HG03175 (cell line): ENCODE measurements at regions not wholly inside any gene's neighbourhood (a gene's known extent, or its start where the extent isn't known, plus 50 kb on each side); places are given as distances from the start of the nearest gene placed in this dataset.
"Not testable (repeated sequence)": the region's sequence is repeated elsewhere in the genome, so short reads cannot be mapped to it uniquely, and the experiment has no call there.

ENCODE experiments used
- ATAC-seq: cut with Tn5 transposase; IDR thresholded peaks from one replicate; pipeline ENCODE4 v1.9.1; 2021; ENCODE audit warnings: mild to moderate bottlenecking, moderate library complexity; ENCODE audit not compliant: unreplicated experiment

GRCh38 chr2:144673456-144673855 is 153.5 kb upstream of the ZEB2 start:
- no peak for ATAC-seq

DNA sequence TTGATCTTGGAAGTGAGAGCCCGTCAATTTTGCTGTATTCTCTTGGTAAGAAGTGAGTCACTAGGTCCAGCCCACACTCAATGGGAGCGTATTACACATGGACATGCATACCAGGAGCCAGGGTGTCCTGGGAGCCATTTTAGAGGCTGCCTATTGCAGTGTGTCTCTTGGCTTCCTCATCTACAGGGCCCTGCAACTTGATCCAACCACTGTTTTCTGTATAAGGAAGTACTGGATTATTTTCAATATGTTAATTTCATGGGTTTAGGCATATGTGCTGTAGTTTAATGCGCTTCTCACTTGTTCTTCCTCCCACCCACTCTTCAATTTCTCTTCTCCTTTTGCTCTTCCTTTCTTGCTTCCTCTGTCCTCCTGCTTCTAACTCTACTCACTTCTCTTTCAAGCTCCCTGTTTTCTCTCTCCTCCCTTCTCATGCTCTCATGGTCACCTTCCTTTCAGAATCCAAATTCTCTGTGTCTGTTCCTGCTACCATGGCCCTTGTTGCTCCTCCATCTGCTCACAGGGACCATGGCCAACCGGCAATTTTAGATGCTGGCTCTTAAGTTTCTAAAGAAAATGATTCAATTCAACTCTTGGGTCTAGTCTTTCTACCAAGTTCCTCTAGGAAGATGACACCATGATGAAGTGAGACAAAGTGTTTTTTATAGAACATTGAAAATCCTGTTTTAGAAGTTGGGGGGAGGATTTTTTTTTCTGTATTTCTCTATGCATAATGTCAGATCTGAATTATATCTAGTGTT is 152.0 kb upstream of the ZEB2 start:
- no peak for ATAC-seq

DNA sequence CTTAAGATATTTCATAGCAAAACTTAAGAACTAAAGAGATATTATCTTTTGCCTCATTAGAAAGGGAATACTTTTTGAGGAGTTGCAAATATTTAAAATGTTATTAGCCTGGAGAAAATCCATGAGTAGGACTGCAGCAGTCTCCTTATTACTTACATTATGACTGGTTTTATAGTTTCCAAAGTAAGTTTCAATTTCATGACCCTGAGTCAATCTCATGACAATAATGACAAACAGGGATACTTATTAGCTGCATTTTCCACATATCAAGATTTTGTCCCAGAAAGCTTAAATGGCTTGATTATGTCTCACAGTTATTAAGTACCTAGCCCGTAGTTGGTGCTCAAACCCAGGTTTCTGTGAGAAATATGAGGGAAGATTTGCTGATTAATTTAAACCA is 150.8 kb upstream of the ZEB2 start:
- ATAC-seq = no peak

- no peak for ATAC-seq
These were observed 150.2 kb upstream of the ZEB2 start for GRCh38 chr2:144670080-144670479.

- no peak for ATAC-seq
These were observed 149.5 kb upstream of the ZEB2 start for GRCh38 chr2:144669196-144669987.

- ATAC-seq = no peak
These were observed 148.7 kb upstream of the ZEB2 start for GRCh38 chr2:144668493-144669110.

DNA sequence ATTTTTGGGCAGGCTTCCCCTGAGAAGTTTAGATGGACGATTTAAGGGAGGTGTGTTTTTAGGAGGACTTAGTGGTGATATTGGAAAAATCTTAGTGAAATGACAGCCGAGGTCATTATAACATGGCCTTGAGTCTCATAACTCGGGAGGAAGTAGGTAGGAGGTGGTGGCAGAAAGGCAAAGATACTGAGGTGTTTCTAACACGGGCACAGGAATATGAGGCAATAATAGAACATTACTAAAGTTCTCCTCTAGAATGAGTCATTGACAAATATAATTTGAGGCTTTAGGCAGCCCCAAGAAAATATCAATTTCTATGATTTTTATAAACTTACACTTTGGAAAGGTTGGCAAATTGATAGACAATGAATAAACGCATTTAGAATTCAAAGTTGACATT is 146.1 kb upstream of the ZEB2 start:
- ATAC-seq = no peak

- ATAC-seq = no peak
These were observed 143.3 kb upstream of the ZEB2 start for GRCh38 chr2:144663207-144663606.

DNA sequence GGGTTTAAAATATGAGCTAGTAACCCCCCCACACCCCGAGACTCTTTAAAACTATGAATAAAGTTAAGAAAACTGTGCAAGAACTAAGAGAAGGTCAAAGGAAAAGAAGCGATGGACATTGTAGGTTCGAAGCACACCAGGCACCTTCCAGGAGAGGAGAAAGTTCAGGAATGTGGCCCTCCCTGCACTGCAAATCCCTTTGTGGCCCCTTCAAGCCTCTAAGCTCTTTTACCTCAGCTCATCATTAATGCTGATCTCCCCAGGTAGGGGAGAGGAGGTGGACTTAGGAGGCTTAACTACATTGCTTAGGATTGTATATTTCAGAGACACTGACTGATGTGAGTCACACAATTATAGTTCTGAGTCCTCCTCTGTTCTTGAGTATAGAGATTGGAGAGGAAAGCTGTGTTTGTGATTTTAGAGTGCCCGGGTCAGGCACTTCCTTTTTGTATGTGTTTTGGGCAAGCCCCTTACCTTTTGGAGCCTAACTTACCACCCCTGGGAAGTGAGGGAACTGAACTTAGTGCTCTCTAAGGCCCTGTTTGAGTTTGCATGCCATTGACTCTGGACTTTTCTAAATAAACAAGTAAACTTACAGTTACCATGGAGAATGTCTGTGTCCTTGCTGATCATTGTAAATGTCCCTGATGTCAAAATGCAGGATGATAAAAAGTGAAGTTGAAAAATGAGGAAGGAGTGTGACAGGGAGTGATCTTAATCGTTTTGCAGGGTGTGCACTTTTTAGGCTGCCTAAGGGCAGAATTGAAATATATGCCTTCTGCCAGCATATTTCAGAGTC is 140.8 kb upstream of the ZEB2 start:
- no peak for ATAC-seq

DNA sequence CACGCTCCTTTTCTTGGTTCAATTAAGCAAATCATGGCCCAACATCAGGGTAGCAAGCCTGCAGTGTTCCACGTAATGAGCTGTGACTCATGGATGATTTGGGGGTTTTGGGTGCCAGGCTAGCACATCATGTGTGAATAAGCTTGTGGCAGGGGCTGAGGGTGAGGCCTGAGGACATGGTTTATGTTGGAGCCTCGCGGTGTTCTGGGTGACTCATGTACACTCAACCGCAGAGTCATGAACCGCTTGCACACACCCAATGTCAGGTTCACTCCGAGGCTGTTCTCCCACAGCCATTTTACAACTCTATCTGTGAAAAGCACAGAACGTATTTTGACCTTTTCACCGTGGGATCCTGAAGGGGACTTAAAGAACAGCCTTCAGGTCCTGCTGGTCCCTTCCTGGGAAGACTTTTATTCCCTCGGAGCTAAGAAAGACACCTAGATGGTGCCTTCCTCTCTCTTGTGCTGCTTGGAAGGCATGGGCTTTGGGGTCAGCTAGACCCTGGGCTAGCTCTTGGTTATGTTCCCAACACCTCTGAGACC is 139.9 kb upstream of the ZEB2 start:
- peak; percentile 77 for ATAC-seq

DNA sequence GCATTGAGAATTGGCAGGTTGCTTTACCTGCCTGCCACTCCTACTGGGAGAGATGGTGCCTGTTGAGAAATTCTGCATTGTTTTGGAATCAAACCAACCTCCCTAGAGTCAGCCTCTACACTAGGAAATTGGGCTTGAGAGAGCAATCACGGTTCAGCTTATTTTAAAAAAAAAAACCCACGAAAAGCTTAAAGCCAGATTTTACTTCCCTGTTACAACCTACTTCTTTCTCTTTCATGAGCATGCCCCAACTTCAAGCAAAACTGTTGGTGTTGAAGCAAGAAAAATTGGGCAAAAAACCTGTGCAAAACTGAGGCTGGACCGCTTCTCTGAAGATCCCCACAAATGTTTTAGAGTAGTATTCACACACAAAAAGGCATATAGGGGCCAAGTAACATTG is 134.6 kb upstream of the ZEB2 start:
- ATAC-seq = no peak

GRCh38 chr2:144650907-144651306 is 131.0 kb upstream of the ZEB2 start:
- no peak for ATAC-seq

GRCh38 chr2:144648837-144649465 is 129.0 kb upstream of the ZEB2 start:
- ATAC-seq = no peak

DNA sequence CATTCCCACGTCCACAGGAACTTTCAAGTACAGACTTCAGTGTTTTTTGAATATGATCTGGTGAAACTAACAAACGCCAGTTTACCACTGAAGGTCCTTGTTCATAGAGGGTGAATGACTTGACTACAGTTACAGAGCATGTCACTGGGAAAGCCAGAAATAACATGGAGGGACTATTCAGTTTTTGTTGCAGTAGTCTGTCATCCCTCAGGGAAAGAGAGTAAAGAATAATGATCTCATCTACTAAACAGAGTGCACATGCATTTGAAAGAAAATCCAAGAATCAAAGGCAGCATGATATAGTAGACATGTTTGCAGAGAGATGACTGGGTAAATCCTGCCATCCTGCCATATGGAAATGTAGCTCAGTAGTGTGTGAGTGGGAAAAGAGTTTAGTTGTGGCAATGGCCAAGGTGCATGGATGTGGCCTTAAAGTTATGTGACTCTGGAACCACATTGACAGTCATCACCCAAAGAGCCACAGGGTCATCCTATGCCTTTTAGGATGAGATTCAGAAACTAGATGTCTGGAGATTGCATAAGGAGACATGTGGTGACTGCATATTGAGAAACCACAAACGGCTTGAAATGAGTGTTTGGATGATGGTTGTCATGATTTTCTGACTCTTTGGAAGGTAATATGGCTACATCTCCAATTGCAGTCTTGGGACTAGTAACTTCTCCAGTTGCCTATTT is 125.3 kb upstream of the ZEB2 start:
- no peak for ATAC-seq

GRCh38 chr2:144644549-144644948 is 124.6 kb upstream of the ZEB2 start:
- no peak for ATAC-seq

- no peak for ATAC-seq
These were observed 123.8 kb upstream of the ZEB2 start for GRCh38 chr2:144643537-144644336.

- no peak for ATAC-seq
These were observed 122.9 kb upstream of the ZEB2 start for GRCh38 chr2:144642856-144643255.

DNA sequence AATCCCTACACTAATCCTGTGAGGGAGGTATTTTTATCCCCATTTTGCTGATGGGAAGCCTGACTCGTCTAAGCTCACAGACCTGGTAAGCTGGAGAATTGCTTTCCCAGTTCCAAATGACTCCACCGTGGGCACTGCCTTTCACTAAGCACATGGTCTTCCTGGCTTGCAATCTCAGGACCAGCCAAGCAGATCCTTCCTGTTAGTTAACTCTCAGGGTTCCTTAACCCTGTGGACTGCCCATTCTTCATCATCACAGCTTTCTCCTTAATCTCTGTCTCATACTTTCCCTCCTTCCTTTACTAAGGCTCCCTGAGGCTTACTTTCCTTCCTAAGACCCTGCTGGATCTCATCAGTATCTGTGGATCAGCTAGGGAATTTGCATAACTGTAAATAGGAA is 122.2 kb upstream of the ZEB2 start:
- no peak for ATAC-seq

- not testable (repeated sequence) for ATAC-seq
These were observed 118.3 kb upstream of the ZEB2 start for GRCh38 chr2:144638250-144638649.
